ENCODE measurements at regions not wholly inside any gene's neighbourhood (a gene's known extent, or its start where the extent isn't known, plus 50 kb on each side); places are given as distances from the start of the nearest gene placed in this dataset.

- no peak for TF ChIP-seq CTCF (IDR thresholded peaks at IDR 0.05)
- no peak for TF ChIP-seq POLR2A (IDR thresholded peaks at IDR 0.05)
Observed at GRCh38 chr18:30481871-30482270, 560.7 kb downstream of the DSC3 start.

Data from heart left ventricle (tissue), 13 donors.